K562 (cell line): ENCODE measurements at regions not wholly inside any gene's neighbourhood (a gene's known extent, or its start where the extent isn't known, plus 50 kb on each side); places are given as distances from the start of the nearest gene placed in this dataset.

Experiments
- CREM ChIP-seq: IDR thresholded peaks from 2 replicates; pipeline ENCODE4 v1.6.1; 2014; ENCODE audit warnings: antibody characterized with exemption, low read depth
- GATAD2B ChIP-seq: fragments of 450-650 bp; IDR thresholded peaks from 2 replicates; pipeline ENCODE4 v1.6.1; 2017; ENCODE audit warnings: mild to moderate bottlenecking, borderline replicate concordance
- RBM22 ChIP-seq: fragments of 200-400 bp; formaldehyde crosslinking; IDR thresholded peaks from 2 replicates; pipeline ENCODE4 v1.6.1; 2018; ENCODE audit warnings: low read length, low read depth; ENCODE audit not compliant: poor library complexity, severe bottlenecking
- SMC3 ChIP-seq: conservative IDR thresholded peaks from 2 replicates; pipeline ENCODE4 v1.6.1; 2011; ENCODE audit warnings: low read depth, low read length, improper control_type of control experiment; ENCODE audit not compliant: insufficient read depth
- YY1 ChIP-seq, 3 experiments: IDR thresholded peaks; 2 replicates each; pipeline ENCODE4 v1.6.1; 2011; ENCODE audit warnings: low read length in 2 of 3, mild to moderate bottlenecking in 2 of 3, moderate library complexity in 2 of 3, borderline replicate concordance in 1 of 3, control low read depth in 1 of 3, low read depth in 1 of 3; ENCODE audit not compliant: insufficient read depth in 3 of 3, insufficient replicate concordance in 2 of 3, control insufficient read depth in 1 of 3, insufficient read length in 1 of 3; ENCODE audit errors: extremely low read depth in 1 of 3

GRCh38 chr14:55822906-55823305 lies 242.9 kb downstream of the KTN1 start:
- TF ChIP-seq CREM (no peak), RBM22 (no peak), YY1 (IDR thresholded peaks at IDR 0.05; ENCODE audit: borderline replicate concordance in 1 of 3, control insufficient read depth in 1 of 3, extremely low read depth in 1 of 3, insufficient read depth in 3 of 3, insufficient read length in 1 of 3, insufficient replicate concordance in 2 of 3, low read depth in 1 of 3, low read length in 2 of 3) (no peak), GATAD2B (no peak), SMC3 (no peak)
